ENCODE measurements at regions not wholly inside any gene's neighbourhood (a gene's known extent, or its start where the extent isn't known, plus 50 kb on each side); places are given as distances from the start of the nearest gene placed in this dataset.

- TF ChIP-seq ARNT (IDR thresholded peaks at IDR 0.05) = no peak
- no peak for TF ChIP-seq FOXK2 (IDR thresholded peaks at IDR 0.05)
- no peak for TF ChIP-seq SP1 (IDR thresholded peaks at IDR 0.05)
- TF ChIP-seq NFRKB (IDR thresholded peaks at IDR 0.05) = no peak
- TF ChIP-seq FOXA1 (IDR thresholded peaks at IDR 0.05) = no peak
- no peak for TF ChIP-seq FOXM1 (IDR thresholded peaks at IDR 0.05; ENCODE audit: borderline replicate concordance)
- TF ChIP-seq ELF4 (IDR thresholded peaks at IDR 0.05) = no peak
- no peak for TF ChIP-seq PKNOX1 (IDR thresholded peaks at IDR 0.05)
- TF ChIP-seq ZNF384 (IDR thresholded peaks at IDR 0.05) = no peak
- TF ChIP-seq HDGF (IDR thresholded peaks at IDR 0.05; ENCODE audit: borderline replicate concordance) = no peak
Measured at GRCh38 chr3:167187221-167187620, 192.9 kb downstream of the ZBBX start.
